IMR-90 (cell line): ENCODE measurements at regions not wholly inside any gene's neighbourhood (a gene's known extent, or its start where the extent isn't known, plus 50 kb on each side); places are given as distances from the start of the nearest gene placed in this dataset.

Source experiments
- ATAC-seq: fragments of 200-7000 bp; cut with Tn5 transposase; 2 replicates; pipeline ENCODE4 v1.9.1; 2020; ENCODE audit warnings: low read depth, mild to moderate bottlenecking, moderate library complexity
- BruUV-seq: library from RNA; stranded (reverse); fragments of 400-500 nt; replicated peaks from 2 replicates; lab custom pipeline; 2021; lab: Mats Ljungman, UMichigan
- CTCF ChIA-PET: fragments of 300-600 bp; formaldehyde crosslinking; extraction: SDS; loops from one replicate; lab custom pipeline; 2021; ENCODE audit warnings: antibody characterized with exemption; lab: Yijun Ruan, JAX
- POLR2A ChIA-PET: fragments of 300-600 bp; sonication (Branson Sonifier 250); formaldehyde crosslinking; loops from one replicate; lab custom pipeline; 2022; ENCODE audit warnings: antibody characterized with exemption; ENCODE audit not compliant: unreplicated experiment; lab: Charles Lee
- DNase-seq: peaks from one replicate; pipeline ENCODE4 v3.0.0; 2013
- H2AFZ ChIP-seq: replicated peaks from 2 replicates; pipeline ENCODE3; 2013; ENCODE audit warnings: low read length, mild to moderate bottlenecking; ENCODE audit not compliant: poor library complexity
- H2AK5ac ChIP-seq: 2 replicates; pipeline ENCODE4 v1.6.1; 2013; ENCODE audit warnings: low read depth, low read length, inconsistent platforms
- H2AK9ac ChIP-seq: replicated peaks from 2 replicates; pipeline ENCODE3; 2013; ENCODE audit warnings: mild to moderate bottlenecking, low read depth, low read length, moderate library complexity; ENCODE audit not compliant: poor library complexity
- H2BK120ac ChIP-seq: 2 replicates; pipeline ENCODE4 v1.6.1; 2013; ENCODE audit warnings: low read depth, low read length, inconsistent platforms
- H2BK15ac ChIP-seq: 3 replicates; pipeline ENCODE4 v1.6.1; 2013; ENCODE audit warnings: low read depth, low read length, inconsistent platforms
- H2BK20ac ChIP-seq: 2 replicates; pipeline ENCODE4 v1.6.1; 2013; ENCODE audit warnings: low read depth, mild to moderate bottlenecking, inconsistent platforms, low read length, moderate library complexity
- H2BK5ac ChIP-seq: 2 replicates; pipeline ENCODE4 v1.6.1; 2013; ENCODE audit warnings: mild to moderate bottlenecking, low read depth, low read length, inconsistent platforms; ENCODE audit not compliant: poor library complexity, severe bottlenecking
- H3K14ac ChIP-seq: replicated peaks from 2 replicates; pipeline ENCODE4 v1.6.1; 2013; ENCODE audit warnings: low read depth, low read length, inconsistent platforms
- H3K18ac ChIP-seq: 2 replicates; pipeline ENCODE4 v1.6.1; 2013; ENCODE audit warnings: low read depth, low read length, control low read depth
- H3K23ac ChIP-seq: 2 replicates; pipeline ENCODE4 v1.6.1; 2013; ENCODE audit warnings: low read depth, low read length, inconsistent platforms
- H3K27ac ChIP-seq: 2 replicates; pipeline ENCODE4 v1.5.1; 2013; ENCODE audit warnings: mild to moderate bottlenecking, control low read depth, low read length; ENCODE audit not compliant: insufficient read depth
- H3K27me3 ChIP-seq: 2 replicates; pipeline ENCODE4 v1.6.1; 2013; ENCODE audit warnings: low read length; ENCODE audit not compliant: control insufficient read depth, insufficient read depth
- H3K36me3 ChIP-seq: 2 replicates; pipeline ENCODE4 v1.6.1; 2013; ENCODE audit warnings: low read length, mixed read lengths; ENCODE audit not compliant: control insufficient read depth, insufficient read depth
- H3K4ac ChIP-seq: 2 replicates; pipeline ENCODE4 v1.6.1; 2013; ENCODE audit warnings: low read depth, low read length, inconsistent platforms
- H3K4me1 ChIP-seq: 2 replicates; pipeline ENCODE4 v1.6.1; 2013; ENCODE audit warnings: low read length, mixed read lengths; ENCODE audit not compliant: control insufficient read depth, insufficient read depth
- H3K4me2 ChIP-seq: 2 replicates; pipeline ENCODE4 v1.6.1; 2013; ENCODE audit warnings: low read depth, mild to moderate bottlenecking, control low read depth, low read length, moderate library complexity
- H3K4me3 ChIP-seq: 2 replicates; pipeline ENCODE4 v1.5.1; 2013; ENCODE audit warnings: low read depth, mild to moderate bottlenecking, control low read depth, low read length, moderate library complexity; ENCODE audit not compliant: insufficient read depth
- H3K56ac ChIP-seq: 2 replicates; pipeline ENCODE4 v1.6.1; 2013; ENCODE audit warnings: low read length, inconsistent platforms; ENCODE audit not compliant: insufficient read depth; ENCODE audit errors: extremely low read depth
- H3K79me1 ChIP-seq, 2 experiments: 2 replicates each; pipeline ENCODE4 v1.6.1; 2013; ENCODE audit warnings: low read length in 2 of 2, inconsistent platforms in 1 of 2, low read depth in 1 of 2
- H3K9ac ChIP-seq: 2 replicates; pipeline ENCODE4 v1.6.1; 2013; ENCODE audit warnings: low read depth, low read length, control low read depth
- H3K9me1 ChIP-seq: 2 replicates; pipeline ENCODE4 v1.6.1; 2013; ENCODE audit warnings: low read length, inconsistent platforms; ENCODE audit not compliant: insufficient read depth
- H3K9me3 ChIP-seq: 2 replicates; pipeline ENCODE4 v1.6.1; 2013; ENCODE audit warnings: low read length; ENCODE audit not compliant: control insufficient read depth, insufficient read depth
- H4K20me1 ChIP-seq: 2 replicates; pipeline ENCODE4 v1.6.1; 2013; ENCODE audit warnings: low read length, inconsistent platforms; ENCODE audit not compliant: insufficient read depth
- H4K5ac ChIP-seq: 2 replicates; pipeline ENCODE4 v1.6.1; 2013; ENCODE audit warnings: mild to moderate bottlenecking, low read depth, low read length, control low read depth
- H4K8ac ChIP-seq, 2 experiments: 2 replicates each; pipeline ENCODE4 v1.6.1; 2013; ENCODE audit warnings: low read depth in 2 of 2, low read length in 2 of 2, control low read depth in 1 of 2, inconsistent platforms in 1 of 2
- H4K91ac ChIP-seq: 2 replicates; pipeline ENCODE4 v1.6.1; 2013; ENCODE audit warnings: low read depth, low read length, inconsistent platforms; ENCODE audit not compliant: insufficient read depth
- BHLHE40 ChIP-seq: fragments of 150-350 bp; IDR thresholded peaks from 2 replicates; pipeline ENCODE4 v1.6.1; 2016; ENCODE audit warnings: mild to moderate bottlenecking, low read depth, low read length
- CEBPB ChIP-seq: IDR thresholded peaks from 2 replicates; pipeline ENCODE4 v1.6.1; 2012; ENCODE audit warnings: low read depth, low read length, improper control_type of control experiment
- ELK1 ChIP-seq: fragments of 150-350 bp; IDR thresholded peaks from 2 replicates; pipeline ENCODE4 v1.6.1; 2016; ENCODE audit warnings: low read depth, mild to moderate bottlenecking, low read length, moderate library complexity, borderline replicate concordance
- MAFK ChIP-seq: IDR thresholded peaks from 2 replicates; pipeline ENCODE4 v1.6.1; 2012; ENCODE audit warnings: low read depth, low read length, improper control_type of control experiment
- MAZ ChIP-seq: IDR thresholded peaks from 2 replicates; pipeline ENCODE4 v1.6.1; 2012; ENCODE audit warnings: low read depth, mild to moderate bottlenecking, low read length, improper control_type of control experiment, moderate library complexity, borderline replicate concordance
- MXI1 ChIP-seq: IDR thresholded peaks from 2 replicates; pipeline ENCODE4 v1.6.1; 2012; ENCODE audit warnings: low read depth, mild to moderate bottlenecking, low read length, moderate library complexity, borderline replicate concordance
- NFE2L2 ChIP-seq: fragments of 150-350 bp; IDR thresholded peaks from 2 replicates; pipeline ENCODE4 v1.6.1; 2016; ENCODE audit warnings: low read depth, mild to moderate bottlenecking, low read length
- POLR2A ChIP-seq: IDR thresholded peaks from 2 replicates; pipeline ENCODE4 v1.6.1; 2012; ENCODE audit warnings: mild to moderate bottlenecking, low read depth, low read length
- RAD21 ChIP-seq: IDR thresholded peaks from 2 replicates; pipeline ENCODE4 v1.6.1; 2012; ENCODE audit warnings: low read length, improper control_type of control experiment
- RCOR1 ChIP-seq: IDR thresholded peaks from 2 replicates; pipeline ENCODE4 v1.6.1; 2012; ENCODE audit warnings: mild to moderate bottlenecking, low read length, improper control_type of control experiment; ENCODE audit not compliant: insufficient replicate concordance
- RFX5 ChIP-seq: IDR thresholded peaks from 2 replicates; pipeline ENCODE4 v1.8.0; 2012; ENCODE audit warnings: low read depth, mild to moderate bottlenecking, low read length, moderate library complexity
- WGBS, 2 experiments: methylation state at CpG; one replicate each; pipeline versions ENCODE4 v1.1.5 to v1.1.7; 2013; ENCODE audit warnings: missing lambda C conversion rate in 2 of 2; ENCODE audit not compliant: insufficient read length in 1 of 2; ENCODE audit errors: extremely low coverage in 2 of 2; 5-methylcytosine and 5-hydroxymethylcytosine counted together
- dilution Hi-C: fragments of 300-500 bp; cut with HindIII; formaldehyde crosslinking; loops from one replicate; pipeline ENCODE4 v1.14.3; 2018; ENCODE audit warnings: low sequenced_read_pairs; ENCODE audit not compliant: unreplicated experiment
- in situ Hi-C: fragments of 300-500 bp; cut with MboI; formaldehyde crosslinking; loops from 3 replicates; pipeline ENCODE4 v1.14.3; 2019; ENCODE audit warnings: low sequenced_read_pairs, inconsistent platforms, mixed read lengths
- intact Hi-C: fragments of 100-400 bp; cut with micrococcal nuclease; formaldehyde crosslinking; loops from 2 replicates; pipeline ENCODE4 v1.10.0; 2022
- TF ChIP-seq, protein P1 (sequence below): fragments of 150-350 bp; IDR thresholded peaks from 2 replicates; pipeline ENCODE4 v1.6.1; 2017; ENCODE audit warnings: mild to moderate bottlenecking, antibody characterized with exemption, low read length, low read depth

DNA sequence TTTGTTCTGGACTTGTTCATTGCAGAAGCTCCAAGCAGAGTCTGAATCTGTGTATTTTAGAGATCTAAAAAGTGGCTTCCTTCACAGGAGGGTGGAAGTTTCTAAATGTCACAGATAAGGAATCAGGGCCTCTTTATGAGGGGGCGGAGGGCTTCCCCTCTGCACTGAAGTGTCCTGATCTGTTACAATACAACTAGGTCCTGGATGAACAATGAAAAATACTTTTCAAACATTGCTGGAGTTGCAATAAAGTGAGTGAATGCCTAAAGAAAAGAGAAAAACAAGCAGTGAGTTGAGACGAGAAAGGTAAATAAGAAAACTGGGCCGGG lies 179.3 kb upstream of the HDAC4 start (continued):
- TF ChIP-seq ELK1 (no peak), RFX5 (no peak), RAD21 (no peak), CEBPB (no peak), MAFK (no peak)

- H4K5ac ChIP-seq, result no peak overlapping the region
- H4K20me1 ChIP-seq, result no peaks in the 10 kb centered on the region
- no peak overlapping the region for H2BK120ac ChIP-seq
- no peak overlapping the region for H3K14ac ChIP-seq
- H3K9me3 ChIP-seq, result peaks cover 34% of the 10 kb centered on the region
- H2BK5ac ChIP-seq, result no peak overlapping the region
- BruUV-seq, result no TSS peak
- H2BK20ac ChIP-seq, result no peak overlapping the region
- H3K79me1 ChIP-seq, result no peaks in the 10 kb centered on the region
- no peaks in the 10 kb centered on the region for H3K27me3 ChIP-seq
- no peak overlapping the region for H2BK15ac ChIP-seq
- H3K4me3 ChIP-seq, result no peak overlapping the region
- H3K4me1 ChIP-seq, result no peaks in the 10 kb centered on the region
- no peak overlapping the region for H3K4me2 ChIP-seq
- H3K56ac ChIP-seq, result no peak overlapping the region
- no peak overlapping the region for H3K18ac ChIP-seq
- dilution Hi-C loops, result no loop called here
- no peaks in the 10 kb centered on the region for H3K36me3 ChIP-seq
- in situ Hi-C loops, result no loop called here
- no peak overlapping the region for H4K8ac ChIP-seq
- ChIA-PET POLR2A (no interaction called here), CTCF (no interaction called here)
- no peak overlapping the region for H3K27ac ChIP-seq
- no peak for DNase-seq
- intact Hi-C loops, result no loop called here
- H4K91ac ChIP-seq, result no peak overlapping the region
- no peak overlapping the region for H3K23ac ChIP-seq
- WGBS, 2 experiments, result no CpG with 5 or more reads among the region's 7 CpGs
- no peaks in the 10 kb centered on the region for H3K9me1 ChIP-seq
- H2AK9ac ChIP-seq, result no peak overlapping the region
- H3K4ac ChIP-seq, result no peak overlapping the region
- H2AK5ac ChIP-seq, result no peak overlapping the region
- H2AFZ ChIP-seq, result peak overlapping the region; percentile 14
- no peak overlapping the region for H3K9ac ChIP-seq
- no peak for ATAC-seq
- TF ChIP-seq ELK1, result no peak
- no peak for TF ChIP-seq CEBPB
- no peak for TF ChIP-seq MAFK
- no peak for TF ChIP-seq NFE2L2
- TF ChIP-seq MAZ, result no peak
- TF ChIP-seq, protein P1, sequence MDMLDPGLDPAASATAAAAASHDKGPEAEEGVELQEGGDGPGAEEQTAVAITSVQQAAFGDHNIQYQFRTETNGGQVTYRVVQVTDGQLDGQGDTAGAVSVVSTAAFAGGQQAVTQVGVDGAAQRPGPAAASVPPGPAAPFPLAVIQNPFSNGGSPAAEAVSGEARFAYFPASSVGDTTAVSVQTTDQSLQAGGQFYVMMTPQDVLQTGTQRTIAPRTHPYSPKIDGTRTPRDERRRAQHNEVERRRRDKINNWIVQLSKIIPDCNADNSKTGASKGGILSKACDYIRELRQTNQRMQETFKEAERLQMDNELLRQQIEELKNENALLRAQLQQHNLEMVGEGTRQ, result no peak
- no peak for TF ChIP-seq POLR2A
- no peak for TF ChIP-seq MXI1
- TF ChIP-seq RFX5, result no peak
- no peak for TF ChIP-seq BHLHE40
- TF ChIP-seq RCOR1, result no peak
Measured at GRCh38 chr2:239579524-239580198, 178.8 kb upstream of the HDAC4 start.
